ENCODE measurements at regions not wholly inside any gene's neighbourhood (a gene's known extent, or its start where the extent isn't known, plus 50 kb on each side); places are given as distances from the start of the nearest gene placed in this dataset.

- TF ChIP-seq CTCF (IDR thresholded peaks at IDR 0.05) (no peak), EZH2 (IDR thresholded peaks at IDR 0.05; ENCODE audit: borderline replicate concordance, insufficient read depth, low read depth, low read length, poor library complexity, severe bottlenecking) (no peak)
Observed at GRCh38 chr6:137676888-137677287, 182.7 kb upstream of the OLIG3 start.
